GM12892 (cell line): ENCODE measurements at regions not wholly inside any gene's neighbourhood (a gene's known extent, or its start where the extent isn't known, plus 50 kb on each side); places are given as distances from the start of the nearest gene placed in this dataset.

ENCODE experiments used
- POLR2A ChIP-seq: IDR thresholded peaks from 2 replicates; pipeline ENCODE4 v1.6.1; 2011; ENCODE audit warnings: low read depth, low read length, control low read depth
- POLR2AphosphoS5 ChIP-seq: IDR thresholded peaks from 2 replicates; pipeline ENCODE4 v1.6.1; 2011; ENCODE audit warnings: low read depth, low read length, control low read depth
- TAF1 ChIP-seq: IDR thresholded peaks from 2 replicates; pipeline ENCODE4 v1.6.1; 2011; ENCODE audit warnings: low read depth, mild to moderate bottlenecking, control low read depth, low read length, borderline replicate concordance

- no peak for TF ChIP-seq POLR2A
- no peak for TF ChIP-seq POLR2AphosphoS5
- no peak for TF ChIP-seq TAF1
Observed at GRCh38 chr5:110021251-110021650, 331.5 kb downstream of the MAN2A1 start.
